Cerebellar cortex (tissue), 1 donor: ENCODE measurements at regions not wholly inside any gene's neighbourhood (a gene's known extent, or its start where the extent isn't known, plus 50 kb on each side); places are given as distances from the start of the nearest gene placed in this dataset.
"Not testable (repeated sequence)": the region's sequence is repeated elsewhere in the genome, so short reads cannot be mapped to it uniquely, and the experiment has no call there.

Experiments used
- DNase-seq: peaks from one replicate; pipeline ENCODE4 v3.0.0-alpha.2; 2015; ENCODE audit warnings: low spot score

- DNase-seq: no peak
These were observed 341.0 kb downstream of the EIPR1 start for GRCh38 chr2:3036432-3037125.

GRCh38 chr2:3035385-3036050, 342.1 kb downstream of the EIPR1 start:
- no peak for DNase-seq

- DNase-seq: no peak
These were observed 342.8 kb downstream of the EIPR1 start for GRCh38 chr2:3034856-3035255.

GRCh38 chr2:3034396-3034795, 343.2 kb downstream of the EIPR1 start:
- DNase-seq: no peak

- no peak for DNase-seq
These were observed 344.3 kb downstream of the EIPR1 start for GRCh38 chr2:3033315-3033714.

GRCh38 chr2:3030791-3031190, 346.8 kb downstream of the EIPR1 start:
- not testable (repeated sequence) for DNase-seq

- DNase-seq: no peak
These were observed 351.6 kb downstream of the EIPR1 start for GRCh38 chr2:3025984-3026383.

- DNase-seq: no peak
These were observed 352.4 kb downstream of the EIPR1 start for GRCh38 chr2:3025261-3025660.

GRCh38 chr2:3024401-3024935, 353.1 kb downstream of the EIPR1 start:
- no peak for DNase-seq

- DNase-seq: no peak
These were observed 354.1 kb downstream of the EIPR1 start for GRCh38 chr2:3023531-3023930.

- DNase-seq: no peak
These were observed 354.7 kb downstream of the EIPR1 start for GRCh38 chr2:3022841-3023372.

- DNase-seq: no peak
These were observed 355.9 kb downstream of the EIPR1 start for GRCh38 chr2:3021720-3022119.

GRCh38 chr2:3010001-3010400, 367.6 kb downstream of the EIPR1 start:
- DNase-seq: no peak

GRCh38 chr2:3009483-3009882, 368.1 kb downstream of the EIPR1 start:
- DNase-seq: no peak

GRCh38 chr2:3009005-3009404, 368.6 kb downstream of the EIPR1 start:
- no peak for DNase-seq

- no peak for DNase-seq
These were observed 369.1 kb downstream of the EIPR1 start for GRCh38 chr2:3008561-3008960.

GRCh38 chr2:3007135-3007534, 370.5 kb downstream of the EIPR1 start:
- no peak for DNase-seq

- no peak for DNase-seq
These were observed 371.6 kb downstream of the EIPR1 start for GRCh38 chr2:3005859-3006501.

GRCh38 chr2:3001615-3002560, 375.7 kb downstream of the EIPR1 start:
- peak; percentile 43 for DNase-seq

GRCh38 chr2:3000968-3001367, 376.6 kb downstream of the EIPR1 start:
- no peak for DNase-seq

GRCh38 chr2:3000125-3000524, 377.5 kb downstream of the EIPR1 start:
- DNase-seq: no peak

GRCh38 chr2:2998971-2999370, 378.6 kb downstream of the EIPR1 start:
- DNase-seq: no peak
